GM21786 (cell line): ENCODE measurements at regions not wholly inside any gene's neighbourhood (a gene's known extent, or its start where the extent isn't known, plus 50 kb on each side); places are given as distances from the start of the nearest gene placed in this dataset.

Source experiments
- ATAC-seq: cut with Tn5 transposase; IDR thresholded peaks from one replicate; pipeline ENCODE4 v1.9.1; 2021; ENCODE audit not compliant: unreplicated experiment

DNA sequence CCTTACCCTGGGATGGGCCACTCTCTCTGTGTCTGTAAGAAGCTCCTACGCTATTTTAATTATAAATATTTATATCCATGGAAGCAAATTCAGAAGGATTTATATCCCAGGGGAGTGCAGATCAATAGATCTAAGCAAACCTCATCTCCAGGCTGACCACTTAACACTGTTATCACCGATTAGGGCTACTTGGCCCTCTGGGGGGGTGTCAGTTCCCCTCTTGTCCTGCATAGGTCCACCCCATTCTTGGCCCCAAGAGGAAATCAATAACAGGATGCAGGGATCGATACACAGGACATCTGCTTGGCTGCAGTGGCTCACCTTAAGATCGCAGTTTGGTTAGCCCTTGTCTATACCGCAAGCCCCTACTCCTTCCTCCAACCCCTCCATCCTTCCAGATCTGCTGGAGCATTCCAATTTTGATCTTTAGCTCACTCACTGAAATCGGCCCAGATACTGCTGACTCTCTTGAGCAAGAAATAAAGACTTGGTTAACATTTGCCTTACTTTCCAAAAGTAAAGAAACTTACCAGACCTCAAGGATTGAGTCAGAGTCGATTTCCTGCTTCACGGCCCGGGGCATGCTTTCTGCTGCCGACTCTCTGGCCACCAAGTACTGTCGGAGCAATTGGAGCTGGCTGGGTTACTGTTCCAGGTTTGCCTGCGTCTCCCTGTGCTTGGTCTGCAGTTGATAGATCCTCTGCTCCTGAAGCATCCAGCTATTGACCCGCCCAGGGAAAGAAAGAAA lies 112.3 kb upstream of the PMFBP1 start:
- ATAC-seq, result no peak

DNA sequence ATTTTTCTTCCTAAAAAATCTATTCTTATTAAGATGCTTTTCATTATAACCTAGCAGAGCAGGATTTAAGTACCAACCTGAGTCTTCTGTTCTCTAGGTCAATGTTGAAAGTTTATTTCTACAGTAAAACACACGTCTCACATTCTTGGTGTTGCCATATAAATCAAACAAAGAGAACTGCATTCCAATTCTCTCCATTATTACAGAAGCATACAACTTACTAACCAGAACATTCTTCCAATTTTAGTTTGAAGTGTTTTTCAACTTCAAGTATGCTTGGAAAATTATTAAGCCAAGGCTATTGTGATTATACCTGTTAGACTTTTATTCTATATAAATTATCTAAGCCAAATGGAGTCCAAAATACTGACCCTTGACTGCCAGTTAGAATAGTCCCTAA lies 110.4 kb upstream of the PMFBP1 start:
- no peak for ATAC-seq

DNA sequence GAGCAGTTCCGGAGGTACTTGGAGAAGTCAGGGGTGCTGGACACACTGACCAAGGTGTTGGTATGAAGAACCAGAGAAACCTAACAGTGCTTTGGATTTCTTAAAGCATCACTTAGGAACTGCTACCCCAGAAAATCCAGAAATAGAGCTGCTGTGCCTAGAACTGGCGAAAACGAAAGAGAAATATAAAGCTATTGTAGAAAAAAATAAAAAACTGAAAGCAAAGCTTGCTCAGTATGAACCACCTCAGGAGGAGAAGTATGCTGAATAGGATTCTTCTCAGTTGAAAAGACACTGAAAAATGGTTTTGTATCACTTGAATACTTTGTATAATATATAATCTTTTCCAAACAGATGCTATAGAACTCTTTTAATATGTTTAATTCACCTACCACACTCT lies 106.3 kb upstream of the PMFBP1 start:
- no peak for ATAC-seq

DNA sequence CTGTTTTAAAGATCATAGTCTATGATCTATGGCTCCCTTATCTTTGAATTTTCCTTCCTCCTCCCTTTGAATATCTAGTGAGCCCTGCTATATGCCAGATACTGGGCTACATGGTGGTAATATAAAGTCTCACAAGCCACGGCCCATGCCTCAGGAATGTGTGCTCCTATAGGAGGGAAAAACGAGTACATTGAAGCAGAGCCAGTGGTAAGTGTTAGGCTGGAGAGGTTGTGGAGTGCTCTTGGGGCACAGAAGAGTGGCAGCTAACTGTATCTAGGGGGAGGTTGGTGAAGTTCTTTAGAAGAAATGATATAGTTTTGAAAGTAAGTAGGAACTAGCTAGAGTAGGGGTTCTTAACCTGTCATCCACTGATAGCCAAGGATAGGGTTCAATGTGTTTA lies 105.8 kb upstream of the PMFBP1 start:
- no peak for ATAC-seq

DNA sequence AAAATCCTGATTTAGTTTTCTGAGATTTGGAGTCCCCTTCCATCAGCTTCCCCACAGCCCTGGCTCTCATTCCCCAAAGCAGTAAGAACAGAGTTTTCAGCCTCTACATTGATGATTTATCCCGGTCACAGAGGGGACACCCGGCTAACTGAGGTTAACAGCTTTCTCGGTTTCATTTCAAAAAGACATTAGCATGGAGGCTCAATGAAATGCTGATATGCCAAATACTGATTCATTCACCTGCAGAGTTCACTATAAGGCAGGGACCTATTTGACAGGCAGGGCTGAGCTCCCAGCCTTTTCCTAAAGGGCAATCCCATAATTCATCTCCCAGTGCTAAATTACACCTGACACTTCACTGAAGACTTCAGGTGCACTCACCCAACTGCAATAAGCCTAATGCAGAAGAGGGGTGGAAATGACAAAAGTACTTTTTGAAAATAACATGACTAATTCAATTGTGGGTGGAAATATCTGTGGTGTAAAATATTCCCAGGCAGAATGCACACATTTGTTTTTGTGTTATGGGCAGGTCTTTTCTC lies 99.8 kb upstream of the PMFBP1 start:
- no peak for ATAC-seq

DNA sequence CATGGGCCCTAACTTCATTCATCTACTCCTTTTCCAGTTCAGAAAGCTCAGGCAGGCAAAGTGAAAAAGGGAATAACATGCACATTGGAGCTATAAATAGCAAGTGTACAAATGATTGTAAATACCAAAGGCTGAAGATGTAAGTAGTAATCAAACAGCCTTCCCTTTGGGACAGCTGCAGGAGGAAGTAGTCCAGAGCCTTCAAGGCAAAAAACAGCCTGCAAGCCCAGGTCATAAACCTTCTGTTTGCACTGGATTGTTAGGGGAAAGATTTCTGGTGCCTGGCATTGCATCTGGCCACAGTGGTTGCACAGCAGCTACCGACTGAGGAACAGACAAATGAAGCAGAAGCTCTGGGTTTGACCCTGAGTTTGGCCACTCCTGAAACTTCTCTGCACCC lies 98.6 kb upstream of the PMFBP1 start:
- no peak for ATAC-seq

DNA sequence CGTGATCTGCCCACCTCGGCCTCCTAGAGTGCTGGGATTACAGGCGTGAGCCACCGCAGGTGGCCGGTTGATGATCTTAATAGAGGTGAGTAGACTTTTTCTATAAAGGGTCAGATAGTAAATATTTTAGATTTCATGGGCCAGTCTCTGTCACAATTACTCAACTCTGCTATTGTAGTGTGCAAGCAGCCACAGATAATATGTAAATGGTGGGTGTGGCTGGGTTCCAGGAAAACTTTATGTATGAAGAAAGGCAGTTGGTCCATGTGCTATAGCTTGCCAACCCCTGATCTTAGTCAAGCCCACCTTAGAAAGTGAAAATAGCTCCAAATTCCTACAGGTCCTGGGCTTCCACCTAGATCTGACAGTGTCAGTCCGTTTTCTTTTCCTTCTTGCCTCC lies 94.9 kb upstream of the PMFBP1 start:
- no peak for ATAC-seq

DNA sequence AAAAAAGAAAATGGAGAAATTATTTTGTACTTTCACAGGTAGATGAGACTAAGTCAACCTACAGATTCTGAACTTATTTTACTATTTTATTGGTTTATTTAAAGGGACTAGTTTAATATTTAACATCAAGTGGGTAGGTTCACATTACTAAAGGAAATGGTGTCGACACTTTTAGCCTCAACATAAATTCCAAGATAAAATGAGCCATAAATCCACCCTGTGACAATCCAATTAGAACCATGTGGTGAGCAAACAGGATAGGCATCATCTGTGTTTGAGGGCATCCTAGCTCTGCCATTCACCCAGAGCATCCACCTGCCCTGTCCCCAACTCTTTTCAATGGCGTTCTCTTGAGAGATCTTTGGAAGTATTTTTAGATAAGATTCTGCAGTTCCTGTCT lies 92.8 kb upstream of the PMFBP1 start:
- no peak for ATAC-seq

DNA sequence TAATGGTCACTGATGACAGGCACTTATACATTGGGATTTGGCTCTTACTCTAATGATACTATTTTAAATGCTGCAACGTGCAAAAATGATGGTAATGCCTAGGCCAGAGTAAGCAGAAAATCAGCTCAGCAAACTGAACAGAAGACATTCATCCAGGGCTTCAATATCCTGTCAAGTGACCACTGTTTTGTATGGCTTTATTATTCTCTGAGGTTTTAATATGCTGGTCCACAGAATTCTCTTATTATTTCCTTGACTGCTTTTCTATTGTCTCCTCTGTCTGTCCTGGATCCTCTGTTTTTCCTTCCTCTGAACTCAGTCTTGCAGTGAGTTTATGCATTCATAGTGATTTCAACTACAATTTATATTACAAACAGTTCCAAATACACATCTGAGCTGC lies 90.8 kb upstream of the PMFBP1 start:
- no peak for ATAC-seq

DNA sequence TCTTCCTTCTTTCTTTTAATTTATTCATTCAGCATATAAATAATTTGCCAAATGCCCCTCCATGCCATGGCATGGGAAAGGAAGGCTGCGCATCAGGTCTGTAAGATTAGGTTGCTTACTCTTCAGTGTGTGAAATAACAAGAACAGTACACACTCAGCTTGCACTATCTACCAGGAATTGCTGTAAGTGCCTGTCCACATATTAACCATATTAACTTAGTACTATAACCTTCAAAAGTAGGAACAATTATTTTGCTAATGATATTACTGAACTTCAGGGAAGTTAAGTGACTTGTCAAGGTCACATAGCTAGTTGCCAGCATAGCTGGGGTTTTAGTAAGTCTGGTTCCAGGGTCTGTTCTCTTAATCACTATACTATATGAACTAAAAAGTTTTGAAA lies 89.2 kb upstream of the PMFBP1 start:
- ATAC-seq, result no peak

DNA sequence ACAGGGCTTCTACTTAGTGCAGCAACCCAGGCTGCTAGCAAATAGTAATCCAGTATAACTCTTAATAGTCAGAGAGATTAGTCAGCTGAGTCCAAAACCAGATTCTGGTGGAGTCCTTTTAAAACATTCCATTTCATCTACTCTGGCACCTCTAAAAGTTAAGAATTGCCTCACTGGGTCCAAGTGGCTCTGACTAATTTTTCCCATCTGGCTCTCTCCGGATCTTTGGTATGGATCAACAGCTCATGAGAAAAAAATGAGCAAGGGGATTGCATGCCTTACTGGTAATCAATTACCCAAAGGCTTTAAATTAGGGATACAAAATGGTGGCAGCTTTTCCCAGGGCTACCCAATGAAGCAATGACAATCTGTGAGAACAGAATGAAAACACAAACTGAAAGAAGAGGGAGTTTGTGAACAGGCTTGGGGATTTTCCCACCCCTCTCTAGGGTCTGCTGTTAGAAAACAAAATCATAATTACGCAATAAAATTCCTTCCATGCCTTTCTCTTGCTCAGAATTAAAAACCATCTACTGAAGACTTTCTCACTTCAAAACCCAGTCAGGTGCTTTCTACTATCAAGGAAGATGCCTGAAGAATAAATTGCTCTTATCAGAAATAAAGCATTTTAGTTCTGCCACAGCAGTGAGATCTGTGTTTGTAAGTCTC lies 84.6 kb upstream of the PMFBP1 start:
- ATAC-seq, result no peak

DNA sequence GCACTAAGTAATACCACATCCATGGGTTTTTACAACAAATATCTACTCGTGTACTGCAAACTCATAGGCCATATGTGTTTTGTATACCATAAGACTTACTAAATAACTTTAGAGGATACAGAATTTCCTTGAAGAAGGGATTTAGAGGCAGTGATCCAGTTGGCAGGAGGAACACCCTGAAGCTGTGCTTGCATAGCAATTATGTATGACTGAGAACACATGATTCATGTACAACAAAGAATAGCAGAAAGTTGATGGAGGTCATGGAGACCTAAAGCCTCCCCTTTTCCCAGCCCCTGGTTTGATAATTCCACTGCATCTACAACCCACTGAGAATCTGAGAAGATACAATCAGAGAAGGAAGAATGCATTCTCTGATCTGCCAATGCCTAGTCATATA lies 83.8 kb upstream of the PMFBP1 start:
- ATAC-seq, result no peak

DNA sequence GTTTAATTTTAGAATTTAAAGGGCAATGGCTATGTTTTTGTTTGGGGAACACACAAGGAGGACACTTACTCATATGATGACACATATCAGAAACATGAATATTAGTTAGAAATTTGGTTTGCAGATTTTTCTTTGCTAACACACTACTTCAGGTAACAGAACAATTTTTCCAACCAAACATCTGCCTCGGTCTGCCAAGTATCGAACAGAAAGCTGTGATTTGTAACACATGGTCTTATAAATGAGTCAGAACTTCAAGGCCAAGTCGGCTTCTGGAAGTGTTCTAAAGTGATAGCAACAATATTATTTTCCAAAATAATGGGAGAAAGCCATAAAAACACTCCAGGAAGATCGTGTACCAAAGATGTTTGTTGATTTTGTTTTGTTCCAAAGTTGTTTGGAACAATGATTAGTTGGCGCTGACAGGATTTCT lies 75.9 kb upstream of the PMFBP1 start:
- no peak for ATAC-seq

DNA sequence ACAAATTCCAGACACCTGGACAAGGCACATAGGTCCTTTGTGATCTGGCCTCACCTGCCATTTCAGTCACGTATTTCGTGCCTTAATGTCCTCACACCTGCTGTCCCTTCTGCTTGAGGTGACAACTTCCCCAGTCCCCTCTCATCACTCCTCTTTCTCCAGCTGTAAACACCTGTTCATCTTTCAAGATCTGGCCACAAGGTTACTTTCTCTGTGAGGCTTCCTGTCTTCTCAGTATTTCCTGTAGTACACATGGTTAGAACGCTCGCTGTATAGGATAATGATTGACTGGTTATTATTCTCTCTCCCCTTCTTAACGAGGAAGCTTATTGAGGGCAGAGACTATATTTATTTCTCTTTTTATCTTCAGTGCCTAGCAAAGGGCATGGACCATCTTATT lies 74.5 kb upstream of the PMFBP1 start:
- ATAC-seq, result peak; percentile 91

DNA sequence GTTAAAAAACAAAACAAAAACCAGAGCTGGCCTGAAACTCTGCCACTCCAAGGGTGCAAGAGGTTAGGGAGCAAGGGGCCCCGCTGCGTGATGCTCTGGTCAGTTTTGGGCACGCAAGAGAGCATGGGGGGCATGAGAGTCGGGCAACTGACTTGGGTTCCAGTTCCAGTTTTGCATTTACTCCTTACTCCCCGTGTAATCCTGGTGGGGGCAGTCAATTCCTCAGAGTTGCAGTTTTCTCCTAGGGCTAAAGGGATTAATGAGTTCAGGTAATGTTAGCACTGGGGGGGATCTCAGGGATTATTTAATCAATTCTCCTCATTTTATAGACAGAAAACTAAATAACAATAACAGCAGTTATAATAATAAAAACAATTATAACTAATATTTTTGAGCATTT lies 72.9 kb upstream of the PMFBP1 start:
- ATAC-seq, result no peak

DNA sequence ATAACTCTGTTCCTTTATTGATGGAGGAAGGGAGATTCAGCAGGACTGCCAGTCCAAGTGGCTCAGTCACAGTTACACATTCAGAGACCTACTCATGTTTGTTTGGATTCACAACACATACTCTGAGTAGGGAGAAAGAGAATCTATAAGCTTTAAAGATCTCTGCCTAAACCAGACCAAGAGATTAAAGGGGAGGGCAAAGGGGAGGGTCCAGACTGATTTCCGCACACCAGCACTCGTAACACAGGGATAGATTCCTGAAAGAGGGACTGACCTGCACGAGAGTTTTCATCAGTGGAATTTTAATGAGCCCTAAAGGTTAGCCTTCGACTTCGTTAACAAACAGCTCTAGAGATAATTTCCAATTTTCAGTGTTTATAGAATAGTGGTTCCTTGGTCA lies 71.7 kb upstream of the PMFBP1 start:
- no peak for ATAC-seq

DNA sequence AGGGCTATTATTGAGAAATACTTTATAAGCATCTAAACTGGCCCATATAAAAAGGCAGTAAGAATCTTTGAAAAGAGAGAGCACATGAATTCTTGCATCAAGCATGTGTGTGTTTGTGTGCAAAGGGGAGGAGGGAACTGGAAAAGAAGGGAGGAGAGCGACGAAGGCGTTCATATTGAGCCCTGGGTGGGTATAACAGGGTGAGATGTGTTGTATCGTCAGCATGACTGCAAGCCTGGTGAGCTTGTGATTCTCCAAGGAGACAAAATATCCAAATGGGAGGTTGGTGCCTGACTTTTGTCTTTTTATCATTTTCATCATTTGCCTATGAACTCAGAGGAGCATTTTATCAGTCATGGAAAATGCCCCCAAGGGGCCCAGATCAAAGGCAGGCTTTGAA lies 70.8 kb upstream of the PMFBP1 start:
- ATAC-seq, result no peak

DNA sequence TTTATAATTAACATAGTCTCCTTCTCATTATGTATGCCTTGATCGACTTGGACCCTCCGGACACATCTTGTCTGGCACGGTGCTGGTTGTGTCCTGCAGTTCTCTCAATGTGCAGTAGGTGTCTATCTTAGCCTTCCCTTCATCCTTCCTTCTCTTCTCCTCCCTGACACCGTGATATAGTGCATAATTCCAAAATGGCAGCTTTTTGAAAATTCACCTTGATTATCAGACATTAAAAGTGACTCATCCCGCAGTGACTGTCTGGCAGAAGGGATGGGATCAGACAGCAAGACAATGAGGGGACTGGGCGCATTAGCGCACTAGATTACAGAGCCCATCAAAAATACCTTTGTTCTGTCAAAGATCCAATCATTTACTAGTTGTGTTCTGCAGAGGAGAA lies 70.0 kb upstream of the PMFBP1 start:
- ATAC-seq, result no peak

DNA sequence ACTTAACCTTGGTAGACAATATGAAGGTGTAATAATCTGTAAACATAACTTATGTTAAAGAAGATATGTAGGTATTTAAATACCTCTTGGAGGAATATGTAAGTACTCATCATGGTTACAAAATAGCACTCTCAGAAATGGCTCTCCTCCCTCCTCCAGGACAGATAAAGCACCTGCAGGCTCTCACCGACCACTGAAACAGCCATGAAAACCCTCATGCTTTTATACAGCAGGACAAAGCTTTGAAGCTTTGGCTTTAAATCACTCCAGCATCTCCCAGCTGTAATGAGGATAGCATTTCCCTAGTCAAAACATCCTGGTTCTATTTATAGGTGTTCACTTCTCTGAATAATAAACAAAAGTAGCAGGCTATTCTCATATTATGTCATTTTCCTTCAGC lies 69.1 kb upstream of the PMFBP1 start:
- no peak for ATAC-seq

DNA sequence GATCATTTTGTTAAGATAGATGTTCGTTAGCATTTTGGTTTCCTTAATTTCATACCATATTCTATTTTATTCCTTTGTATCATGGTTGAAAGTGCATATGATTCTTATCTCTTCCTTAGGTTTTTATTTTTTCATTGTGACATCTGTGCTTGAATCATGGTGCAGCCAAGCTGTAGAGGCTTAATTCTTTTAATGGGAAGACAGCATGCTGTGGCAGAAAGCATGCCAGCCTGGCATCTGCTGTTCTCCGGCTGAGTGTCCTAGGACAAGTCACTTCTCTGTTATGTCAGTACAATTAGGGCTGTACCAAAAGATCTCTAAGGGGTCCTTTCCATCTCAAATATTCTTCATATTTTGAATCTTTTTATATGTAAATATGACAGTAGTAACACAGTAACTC lies 68.5 kb upstream of the PMFBP1 start:
- no peak for ATAC-seq

DNA sequence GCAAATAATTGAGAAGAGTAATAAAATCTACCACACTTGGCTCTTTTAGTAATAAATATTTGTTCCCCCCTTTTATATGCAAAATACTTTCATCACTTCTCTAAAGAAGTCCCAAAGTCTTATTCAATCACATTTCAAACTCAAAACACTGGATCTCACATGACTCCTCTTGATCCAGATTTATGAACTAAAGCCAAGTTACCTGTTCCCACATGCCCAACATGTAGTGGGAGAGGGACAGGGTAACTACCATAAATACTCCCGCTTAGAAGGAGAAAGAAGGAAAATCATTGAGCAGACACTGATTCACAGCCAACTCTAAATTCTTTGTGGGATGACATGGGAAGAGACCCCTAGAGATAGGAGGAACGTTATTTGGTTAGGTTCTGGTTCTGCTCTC lies 64.9 kb upstream of the PMFBP1 start:
- ATAC-seq, result no peak

DNA sequence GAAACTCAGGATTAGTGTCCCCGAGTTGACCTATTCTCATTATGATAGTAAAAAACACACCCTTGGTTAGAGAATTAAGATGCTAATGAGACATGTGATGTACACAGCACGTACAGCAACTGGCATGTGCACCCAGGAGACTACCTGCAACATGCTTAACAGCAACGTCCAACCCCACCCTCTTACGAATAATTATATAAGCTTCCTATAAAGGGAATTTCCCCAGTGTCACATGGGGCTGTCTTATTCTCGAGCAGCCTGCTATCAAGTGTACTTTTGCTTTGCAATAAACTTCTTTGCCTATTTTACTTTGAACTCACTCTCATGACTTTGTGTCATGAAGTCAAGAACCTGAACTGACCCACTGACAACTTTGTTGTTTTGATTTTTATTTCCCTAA lies 62.4 kb upstream of the PMFBP1 start:
- ATAC-seq, result no peak

DNA sequence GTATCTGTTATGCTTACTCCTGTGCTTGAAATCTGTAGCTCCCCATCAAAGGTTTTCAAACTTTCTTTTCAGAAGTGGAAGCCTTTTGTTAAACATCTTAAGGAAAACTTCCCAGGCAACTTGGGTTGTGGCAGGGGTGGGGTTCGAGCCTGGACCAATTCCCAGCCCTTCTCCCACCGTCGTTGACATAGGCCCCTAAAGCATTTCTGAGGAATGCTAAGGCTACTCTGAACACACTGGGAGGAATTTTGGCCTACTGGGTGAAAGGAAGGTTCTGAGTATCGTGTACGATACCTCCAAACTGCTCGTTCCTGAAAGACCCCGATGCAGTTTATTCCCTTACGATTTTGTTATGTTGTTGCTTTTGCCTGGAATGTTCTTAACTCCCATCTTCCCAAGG lies 56.1 kb upstream of the PMFBP1 start:
- no peak for ATAC-seq
